Activated T-cell treated with anti-CD3 and anti-CD28 coated beads, Interleukin-2, amount 50 U/mL, for 4 hours (primary cell): ENCODE measurements at regions not wholly inside any gene's neighbourhood (a gene's known extent, or its start where the extent isn't known, plus 50 kb on each side); places are given as distances from the start of the nearest gene placed in this dataset.

Source experiments
- ATAC-seq, 2 donors: fragments of 200-7000 bp; cut with Tn5 transposase; one replicate each; pipeline ENCODE4 v1.10.0; 2021
- DNase-seq: peaks from one replicate; pipeline ENCODE4 v3.0.0-alpha.2; 2020
- H3K27me3 Mint-ChIP-seq: one replicate; pipeline ENCODE4 v1.8.0; 2021; ENCODE audit warnings: low read depth, mixed read lengths
- H3K36me3 Mint-ChIP-seq: one replicate; pipeline ENCODE4 v1.8.0; 2022; ENCODE audit warnings: mixed read lengths; ENCODE audit not compliant: insufficient read depth
- H3K4me1 Mint-ChIP-seq: one replicate; pipeline ENCODE4 v1.8.0; 2021; ENCODE audit warnings: low read depth, mixed read lengths
- H3K4me3 Mint-ChIP-seq: one replicate; pipeline ENCODE4 v1.8.0; 2021; ENCODE audit warnings: mild to moderate bottlenecking, moderate library complexity, mixed read lengths
- H3K9me3 Mint-ChIP-seq: one replicate; pipeline ENCODE4 v1.8.0; 2021; ENCODE audit warnings: mixed read lengths

- Mint-ChIP-seq H3K27me3 (peaks cover 2% of the 10 kb centered on the region), H3K36me3 (no peaks in the 10 kb centered on the region), H3K4me3 (no peak overlapping the region), H3K4me1 (no peaks in the 10 kb centered on the region), H3K9me3 (peaks cover 4% of the 10 kb centered on the region)
- no peak for ATAC-seq
- DNase-seq: no peak
Measured at GRCh38 chr20:39309458-39309857, 347.3 kb downstream of the DHX35 start.

GRCh38 chr20:39302312-39302711 is 340.2 kb downstream of the DHX35 start:
- no peaks in the 10 kb centered on the region for H3K36me3 Mint-ChIP-seq
- no peak for ATAC-seq
- DNase-seq: no peak
- H3K9me3 Mint-ChIP-seq: no peaks in the 10 kb centered on the region
- peaks cover 3% of the 10 kb centered on the region for H3K27me3 Mint-ChIP-seq
- H3K4me1 Mint-ChIP-seq: no peaks in the 10 kb centered on the region
- no peak overlapping the region for H3K4me3 Mint-ChIP-seq

- no peaks in the 10 kb centered on the region for H3K4me1 Mint-ChIP-seq
- ATAC-seq: no peak
- H3K36me3 Mint-ChIP-seq: no peaks in the 10 kb centered on the region
- no peak overlapping the region for H3K4me3 Mint-ChIP-seq
- peaks cover 3% of the 10 kb centered on the region for H3K27me3 Mint-ChIP-seq
- no peak for DNase-seq
- no peaks in the 10 kb centered on the region for H3K9me3 Mint-ChIP-seq
Measured at GRCh38 chr20:39299783-39300182, 337.6 kb downstream of the DHX35 start.

- no peak for DNase-seq
- H3K27me3 Mint-ChIP-seq: peaks cover 7% of the 10 kb centered on the region
- H3K4me3 Mint-ChIP-seq: no peak overlapping the region
- ATAC-seq: no peak
- H3K9me3 Mint-ChIP-seq: no peaks in the 10 kb centered on the region
- H3K4me1 Mint-ChIP-seq: no peaks in the 10 kb centered on the region
- H3K36me3 Mint-ChIP-seq: no peaks in the 10 kb centered on the region
Measured at GRCh38 chr20:39298571-39299506, 336.7 kb downstream of the DHX35 start.

GRCh38 chr20:39298121-39298520 is 336.0 kb downstream of the DHX35 start:
- DNase-seq (no peak), ATAC-seq (no peak)
- Mint-ChIP-seq H3K4me1 (no peaks in the 10 kb centered on the region), H3K4me3 (no peak overlapping the region), H3K9me3 (no peaks in the 10 kb centered on the region), H3K27me3 (peaks cover 7% of the 10 kb centered on the region), H3K36me3 (no peaks in the 10 kb centered on the region)

GRCh38 chr20:39295301-39295700 is 333.2 kb downstream of the DHX35 start:
- H3K4me1 Mint-ChIP-seq: no peaks in the 10 kb centered on the region
- H3K27me3 Mint-ChIP-seq: peaks cover 7% of the 10 kb centered on the region
- no peaks in the 10 kb centered on the region for H3K36me3 Mint-ChIP-seq
- ATAC-seq: no peak
- no peaks in the 10 kb centered on the region for H3K9me3 Mint-ChIP-seq
- DNase-seq: no peak
- no peak overlapping the region for H3K4me3 Mint-ChIP-seq

- ATAC-seq (no peak), DNase-seq (no peak)
- H3K4me1 Mint-ChIP-seq: no peaks in the 10 kb centered on the region
- H3K9me3 Mint-ChIP-seq: no peaks in the 10 kb centered on the region
- H3K4me3 Mint-ChIP-seq: no peak overlapping the region
- no peaks in the 10 kb centered on the region for H3K36me3 Mint-ChIP-seq
- H3K27me3 Mint-ChIP-seq: peaks cover 6% of the 10 kb centered on the region
Measured at GRCh38 chr20:39294137-39294725, 332.1 kb downstream of the DHX35 start.

- peaks cover 4% of the 10 kb centered on the region for H3K27me3 Mint-ChIP-seq
- no peak overlapping the region for H3K4me3 Mint-ChIP-seq
- H3K9me3 Mint-ChIP-seq: no peaks in the 10 kb centered on the region
- no peaks in the 10 kb centered on the region for H3K4me1 Mint-ChIP-seq
- no peak for ATAC-seq
- no peaks in the 10 kb centered on the region for H3K36me3 Mint-ChIP-seq
- DNase-seq: no peak
Measured at GRCh38 chr20:39292193-39292736, 330.1 kb downstream of the DHX35 start.

GRCh38 chr20:39291301-39291700 is 329.2 kb downstream of the DHX35 start:
- peaks cover 4% of the 10 kb centered on the region for H3K9me3 Mint-ChIP-seq
- no peaks in the 10 kb centered on the region for H3K36me3 Mint-ChIP-seq
- peaks cover 6% of the 10 kb centered on the region for H3K27me3 Mint-ChIP-seq
- no peaks in the 10 kb centered on the region for H3K4me1 Mint-ChIP-seq
- no peak overlapping the region for H3K4me3 Mint-ChIP-seq
- no peak for ATAC-seq
- no peak for DNase-seq

GRCh38 chr20:39290575-39290974 is 328.4 kb downstream of the DHX35 start:
- Mint-ChIP-seq H3K4me3 (no peak overlapping the region), H3K36me3 (no peaks in the 10 kb centered on the region), H3K4me1 (no peaks in the 10 kb centered on the region), H3K27me3 (peaks cover 7% of the 10 kb centered on the region), H3K9me3 (peaks cover 5% of the 10 kb centered on the region)
- no peak for ATAC-seq
- DNase-seq: no peak

GRCh38 chr20:39289831-39290230 is 327.7 kb downstream of the DHX35 start:
- Mint-ChIP-seq H3K4me3 (no peak overlapping the region), H3K36me3 (no peaks in the 10 kb centered on the region), H3K27me3 (peaks cover 7% of the 10 kb centered on the region), H3K9me3 (peaks cover 5% of the 10 kb centered on the region), H3K4me1 (no peaks in the 10 kb centered on the region)
- DNase-seq (no peak), ATAC-seq (no peak)

GRCh38 chr20:39289316-39289715 is 327.2 kb downstream of the DHX35 start:
- ATAC-seq (no peak), DNase-seq (no peak)
- Mint-ChIP-seq H3K9me3 (peaks cover 5% of the 10 kb centered on the region), H3K4me1 (no peaks in the 10 kb centered on the region), H3K4me3 (no peak overlapping the region), H3K27me3 (peaks cover 4% of the 10 kb centered on the region), H3K36me3 (no peaks in the 10 kb centered on the region)

- H3K4me1 Mint-ChIP-seq: no peaks in the 10 kb centered on the region
- no peak for DNase-seq
- H3K27me3 Mint-ChIP-seq: peaks cover 15% of the 10 kb centered on the region
- no peak for ATAC-seq
- no peak overlapping the region for H3K4me3 Mint-ChIP-seq
- H3K9me3 Mint-ChIP-seq: peaks cover 5% of the 10 kb centered on the region
- no peaks in the 10 kb centered on the region for H3K36me3 Mint-ChIP-seq
Measured at GRCh38 chr20:39283464-39283863, 321.3 kb downstream of the DHX35 start.

- Mint-ChIP-seq H3K36me3 (no peaks in the 10 kb centered on the region), H3K4me3 (no peak overlapping the region), H3K4me1 (no peaks in the 10 kb centered on the region), H3K9me3 (peaks cover 5% of the 10 kb centered on the region), H3K27me3 (peaks cover 15% of the 10 kb centered on the region)
- DNase-seq (no peak), ATAC-seq (no peak)
Measured at GRCh38 chr20:39282619-39283092, 320.5 kb downstream of the DHX35 start.

GRCh38 chr20:39280875-39281274 is 318.7 kb downstream of the DHX35 start:
- peaks cover 12% of the 10 kb centered on the region for H3K27me3 Mint-ChIP-seq
- DNase-seq (no peak), ATAC-seq (no peak)
- H3K9me3 Mint-ChIP-seq: peaks cover 5% of the 10 kb centered on the region
- no peaks in the 10 kb centered on the region for H3K36me3 Mint-ChIP-seq
- no peaks in the 10 kb centered on the region for H3K4me1 Mint-ChIP-seq
- H3K4me3 Mint-ChIP-seq: no peak overlapping the region
